ENCODE measurements at regions not wholly inside any gene's neighbourhood (a gene's known extent, or its start where the extent isn't known, plus 50 kb on each side); places are given as distances from the start of the nearest gene placed in this dataset.

- no peak for TF ChIP-seq CTCF (optimal IDR thresholded peaks at IDR 0.05 in 1 of 3, IDR thresholded peaks at IDR 0.05 in 1 of 3, conservative IDR thresholded peaks at IDR 0.05 in 1 of 3; ENCODE audit: extremely low read depth in 1 of 3, insufficient read depth in 2 of 3, low read length in 3 of 3)
- TF ChIP-seq EZH2 (IDR thresholded peaks at IDR 0.05; ENCODE audit: low read length), result no peak
These were observed 205.5 kb downstream of the CASP12 start for GRCh38 chr11:104692751-104693150.
